ENCODE measurements at regions not wholly inside any gene's neighbourhood (a gene's known extent, or its start where the extent isn't known, plus 50 kb on each side); places are given as distances from the start of the nearest gene placed in this dataset.
"Not testable (repeated sequence)": the region's sequence is repeated elsewhere in the genome, so short reads cannot be mapped to it uniquely, and the experiment has no call there.

- no peak overlapping the region for H3K4me3 ChIP-seq (ENCODE audit: low read length)
- no peak for TF ChIP-seq CTCF (conservative IDR thresholded peaks at IDR 0.05; ENCODE audit: low read length)
- no peak for DNase-seq (ENCODE audit: low read depth)
These were observed 95.0 kb downstream of the TEX35 start for GRCh38 chr1:178607718-178608408.

- peak overlapping the region; percentile 26; the same call in 1 of the 2 replicates for H3K4me3 ChIP-seq (ENCODE audit: low read length)
- DNase-seq (ENCODE audit: low read depth) = peak; percentile 91
- TF ChIP-seq CTCF (conservative IDR thresholded peaks at IDR 0.05; ENCODE audit: low read length) = no peak
These were observed 96.1 kb downstream of the TEX35 start for GRCh38 chr1:178609015-178609414.

- peak; percentile 88 for DNase-seq (ENCODE audit: low read depth)
- H3K4me3 ChIP-seq (ENCODE audit: low read length) = not testable (repeated sequence)
These were observed 97.9 kb downstream of the TEX35 start for GRCh38 chr1:178610690-178611410.

GRCh38 chr1:178612261-178612660 lies 99.4 kb downstream of the TEX35 start:
- no peak overlapping the region for H3K4me3 ChIP-seq (ENCODE audit: low read length)
- peak; percentile 75 for DNase-seq (ENCODE audit: low read depth)
- TF ChIP-seq CTCF (conservative IDR thresholded peaks at IDR 0.05; ENCODE audit: low read length) = no peak

- H3K4me3 ChIP-seq (ENCODE audit: low read length) = no peak overlapping the region
- TF ChIP-seq CTCF (conservative IDR thresholded peaks at IDR 0.05; ENCODE audit: low read length) = no peak
- peak; percentile 54 for DNase-seq (ENCODE audit: low read depth)
These were observed 100.5 kb downstream of the TEX35 start for GRCh38 chr1:178613271-178613945.

GRCh38 chr1:178614286-178614685 lies 101.4 kb downstream of the TEX35 start:
- no peak for TF ChIP-seq CTCF (conservative IDR thresholded peaks at IDR 0.05; ENCODE audit: low read length)
- peak; percentile 26 for DNase-seq (ENCODE audit: low read depth)
- H3K4me3 ChIP-seq (ENCODE audit: low read length) = no peak overlapping the region

- no peak overlapping the region for H3K4me3 ChIP-seq (ENCODE audit: low read length)
- TF ChIP-seq CTCF (conservative IDR thresholded peaks at IDR 0.05; ENCODE audit: low read length) = no peak
- DNase-seq (ENCODE audit: low read depth) = no peak
These were observed 105.8 kb upstream of the RALGPS2 start for GRCh38 chr1:178619042-178619927.
